Right lobe of liver (tissue), 6 donors: ENCODE measurements at regions not wholly inside any gene's neighbourhood (a gene's known extent, or its start where the extent isn't known, plus 50 kb on each side); places are given as distances from the start of the nearest gene placed in this dataset.

Experiments used
- ATAC-seq, 4 donors: fragments of 200-7000 bp; cut with Tn5 transposase; one replicate each; pipeline ENCODE4 v1.9.1; 2020; ENCODE audit warnings: mild to moderate bottlenecking in 4 of 4, moderate library complexity in 4 of 4
- DNase-seq, 3 donors: peaks; one replicate each; pipeline ENCODE4 v3.0.0-alpha.2; 2020
- H3K27ac ChIP-seq, 3 donors: fragments of 200-600 bp; one replicate each; pipeline ENCODE4 v1.8.0; 2022
- H3K27me3 ChIP-seq, 2 donors: fragments of 200-600 bp; one replicate each; pipeline ENCODE4 v1.8.0; 2022
- H3K36me3 ChIP-seq, 4 donors: fragments of 200-600 bp; sonication (generic) in 1 of 4; one replicate each; pipeline versions ENCODE4 v1.5.1 to v1.8.0; 2017 to 2022; ENCODE audit warnings: control low read depth in 1 of 4
- H3K4me1 ChIP-seq, 4 donors: fragments of 200-600 bp; sonication (generic) in 1 of 4; one replicate each; pipeline versions ENCODE4 v1.5.1 to v1.8.0; 2017 to 2022; ENCODE audit warnings: control low read depth in 1 of 4
- H3K4me3 ChIP-seq, 3 donors: fragments of 200-600 bp; one replicate each; pipeline ENCODE4 v1.8.0; 2022
- H3K9me3 ChIP-seq, 4 donors: fragments of 200-600 bp; sonication (generic) in 1 of 4; one replicate each; pipeline versions ENCODE4 v1.5.1 to v1.8.0; 2017 to 2022; ENCODE audit warnings: control low read depth in 1 of 4
- CTCF ChIP-seq, 4 donors: fragments of 200-600 bp in 3 of 4; fragments of 450-650 bp in 1 of 4; IDR thresholded peaks; one replicate each; pipeline versions ENCODE4 v1.5.1 to v1.8.0; 2016 to 2022; ENCODE audit warnings: antibody characterized with exemption in 4 of 4, mild to moderate bottlenecking in 2 of 4
- POLR2A ChIP-seq: fragments of 450-650 bp; IDR thresholded peaks from one replicate; pipeline ENCODE4 v1.6.1; 2017; ENCODE audit warnings: antibody characterized with exemption, mild to moderate bottlenecking
- WGBS: methylation state at CpG from one replicate; pipeline ENCODE4 v1.1.6; 2018; ENCODE audit warnings: low coverage, low lambda C conversion rate; ENCODE audit not compliant: insufficient coverage; ENCODE audit errors: missing lambda C conversion rate; 5-methylcytosine and 5-hydroxymethylcytosine counted together
- intact Hi-C, 2 donors: fragments of 100-400 bp; cut with DNase I; formaldehyde crosslinking; loops; one replicate each; pipeline versions ENCODE4 v1.11.2 to v1.14.1; 2022
- donor health status: DM: no; HTN: yes; CAD: no.
- donor health status: DM: no; HTN: no; CAD: no.
- donor health status: DM: no; HTN: no; CAD: no.
- donor health status: DM: no; HTN: yes; CAD: no.
- donor health status: DM: no; HTN: yes; CAD: no.

DNA sequence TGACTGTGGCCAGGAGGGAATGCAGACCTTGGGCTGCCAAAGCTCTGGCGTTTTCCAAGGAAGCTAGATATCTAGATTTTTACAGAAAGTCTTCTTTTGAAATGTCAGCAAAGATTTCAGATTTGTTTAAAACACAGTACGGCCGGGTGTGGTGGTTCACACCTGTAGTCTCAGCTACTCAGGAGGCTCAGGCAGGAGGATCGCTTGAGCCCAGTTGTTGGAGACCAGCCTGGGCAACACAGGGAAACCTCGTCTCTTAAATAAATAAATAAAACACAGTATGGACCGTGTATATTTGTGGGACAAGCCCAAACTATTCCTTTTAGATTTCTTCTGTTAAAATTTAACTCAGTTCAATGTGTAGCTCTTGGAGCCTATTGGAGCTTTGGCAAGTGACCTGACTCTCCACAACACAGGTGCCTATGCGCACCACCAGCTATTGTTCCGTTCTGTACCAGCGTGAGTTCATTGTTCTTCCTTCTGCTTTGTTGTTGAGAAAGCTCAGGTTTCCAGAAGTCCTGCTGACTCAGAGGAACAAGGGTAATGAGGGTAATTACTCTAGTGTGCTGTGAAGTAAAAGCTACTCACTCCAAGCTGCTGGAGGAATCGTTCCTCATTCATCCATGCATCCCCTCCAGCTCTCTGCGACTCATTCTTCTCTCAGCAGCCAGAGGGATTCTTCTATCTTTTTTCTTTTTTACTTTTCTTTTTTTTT lies 73.1 kb upstream of the SLC6A6 start:
- Histone ChIP-seq H3K4me3 (no peak overlapping the region), H3K27me3 (no peaks in the 10 kb centered on the region), H3K36me3 (no peaks in the 10 kb centered on the region), H3K9me3 (no peaks in the 10 kb centered on the region), H3K27ac (no peak overlapping the region), H3K4me1 (no peaks in the 10 kb centered on the region)
- WGBS: 42% methylated on average over 11 of the region's 11 CpGs
- TF ChIP-seq POLR2A: no peak
- no peak for TF ChIP-seq CTCF (IDR thresholded peaks at IDR 0.05)
- intact Hi-C loops: no loop called here
- DNase-seq (no peak), ATAC-seq (peak in 2 of 4 donors; percentile 26 to 45)

GRCh38 chr3:14329842-14330241 lies 72.6 kb upstream of the SLC6A6 start:
- Histone ChIP-seq H3K36me3 (no peaks in the 10 kb centered on the region), H3K27me3 (no peaks in the 10 kb centered on the region), H3K4me3 (no peak overlapping the region), H3K4me1 (no peaks in the 10 kb centered on the region), H3K9me3 (no peaks in the 10 kb centered on the region), H3K27ac (no peak overlapping the region)
- intact Hi-C loops: no loop called here
- TF ChIP-seq CTCF (IDR thresholded peaks at IDR 0.05) (no peak), POLR2A (no peak)
- DNase-seq: no peak
- 84% methylated on average over 6 of the region's 7 CpGs for WGBS
- ATAC-seq: no peak

- Histone ChIP-seq H3K36me3 (no peaks in the 10 kb centered on the region), H3K27ac (no peak overlapping the region), H3K4me3 (no peak overlapping the region), H3K4me1 (no peaks in the 10 kb centered on the region), H3K9me3 (no peaks in the 10 kb centered on the region), H3K27me3 (no peaks in the 10 kb centered on the region)
- intact Hi-C loops: no loop called here
- TF ChIP-seq POLR2A (no peak), CTCF (IDR thresholded peaks at IDR 0.05) (no peak)
- WGBS: 100% methylated on average over 5 of the region's 10 CpGs
- no peak for ATAC-seq
- no peak for DNase-seq
These were observed 71.9 kb upstream of the SLC6A6 start for GRCh38 chr3:14330508-14330907.

DNA sequence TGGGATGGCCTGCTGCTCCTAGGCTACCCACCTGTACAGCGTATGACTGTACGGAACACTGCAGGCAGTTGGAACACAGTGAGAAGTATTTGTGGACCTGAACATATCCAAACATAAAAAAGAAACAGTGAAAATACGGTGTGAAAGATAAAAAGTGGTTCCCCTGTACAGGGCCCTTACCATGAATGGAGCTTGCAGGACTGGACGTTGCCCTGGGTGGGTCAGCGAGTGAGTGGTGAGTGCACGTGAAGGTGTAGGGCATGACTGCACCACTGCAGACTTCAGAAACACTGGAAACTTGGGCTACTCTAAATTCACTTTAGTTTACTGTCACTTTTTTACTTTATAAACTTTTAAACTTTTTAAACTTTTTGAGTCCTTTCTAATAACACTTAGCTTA lies 71.2 kb upstream of the SLC6A6 start:
- no peak overlapping the region for H3K27ac ChIP-seq
- no peak for TF ChIP-seq CTCF (IDR thresholded peaks at IDR 0.05)
- TF ChIP-seq POLR2A: no peak
- no peaks in the 10 kb centered on the region for H3K36me3 ChIP-seq
- DNase-seq: no peak
- H3K27me3 ChIP-seq: no peaks in the 10 kb centered on the region
- intact Hi-C loops: no loop called here
- no peak overlapping the region for H3K4me3 ChIP-seq
- WGBS: 81% methylated on average over 6 of the region's 6 CpGs
- no peaks in the 10 kb centered on the region for H3K9me3 ChIP-seq
- peaks cover 0 to 5% (median 0%) of the 10 kb centered on the region in 4 donors for H3K4me1 ChIP-seq
- no peak for ATAC-seq
